Activated CD8-positive, alpha-beta memory T cell treated with anti-CD3 and anti-CD28 coated beads, Interleukin-2, amount 10 ng/mL, durations not matched to agents 7 days and 5 days (primary cell): ENCODE measurements at regions not wholly inside any gene's neighbourhood (a gene's known extent, or its start where the extent isn't known, plus 50 kb on each side); places are given as distances from the start of the nearest gene placed in this dataset.
"Not testable (repeated sequence)": the region's sequence is repeated elsewhere in the genome, so short reads cannot be mapped to it uniquely, and the experiment has no call there.

ENCODE experiments used
- ATAC-seq: fragments of 150-1000 bp; cut with Tn5 transposase; one replicate; pipeline ENCODE4 v1.10.0; 2021; ENCODE audit warnings: moderate library complexity
- CTCF ChIA-PET: fragments of 350-600 bp; sonication (Branson Sonifier 250); formaldehyde crosslinking; loops from one replicate; lab custom pipeline; 2021; ENCODE audit warnings: antibody characterized with exemption; lab: Charles Lee
- DNase-seq: peaks from one replicate; pipeline ENCODE4 v3.0.0-alpha.2; 2020
- H3K27ac Mint-ChIP-seq: one replicate; pipeline ENCODE4 v1.8.0; 2021; ENCODE audit warnings: mild to moderate bottlenecking, mixed read lengths
- H3K27me3 Mint-ChIP-seq: one replicate; pipeline ENCODE4 v1.8.0; 2021; ENCODE audit warnings: mixed read lengths
- H3K36me3 Mint-ChIP-seq: one replicate; pipeline ENCODE4 v1.8.0; 2021; ENCODE audit warnings: mild to moderate bottlenecking, mixed read lengths
- H3K4me1 Mint-ChIP-seq: one replicate; pipeline ENCODE4 v1.8.0; 2021; ENCODE audit warnings: mixed read lengths
- H3K4me3 Mint-ChIP-seq: one replicate; pipeline ENCODE4 v1.8.0; 2021; ENCODE audit warnings: mild to moderate bottlenecking, moderate library complexity, mixed read lengths
- H3K9me3 Mint-ChIP-seq: one replicate; pipeline ENCODE4 v1.8.0; 2022; ENCODE audit warnings: low read depth, mixed read lengths

GRCh38 chr2:228444161-228444560, 262.7 kb upstream of the SPHKAP start:
- CTCF ChIA-PET = no interaction called here
- DNase-seq (no peak), ATAC-seq (no peak)
- Mint-ChIP-seq H3K4me3 (no peak overlapping the region), H3K4me1 (no peaks in the 10 kb centered on the region), H3K36me3 (no peaks in the 10 kb centered on the region), H3K9me3 (peaks cover 7% of the 10 kb centered on the region), H3K27me3 (no peaks in the 10 kb centered on the region), H3K27ac (no peak overlapping the region)

- CTCF ChIA-PET = no interaction called here
Measured at GRCh38 chr2:228433721-228434120, 252.2 kb upstream of the SPHKAP start.

GRCh38 chr2:228432116-228432515, 250.6 kb upstream of the SPHKAP start:
- no peaks in the 10 kb centered on the region for H3K27me3 Mint-ChIP-seq
- no peak overlapping the region for H3K4me3 Mint-ChIP-seq
- DNase-seq (no peak), ATAC-seq (no peak)
- H3K4me1 Mint-ChIP-seq = no peaks in the 10 kb centered on the region
- no peaks in the 10 kb centered on the region for H3K36me3 Mint-ChIP-seq
- H3K27ac Mint-ChIP-seq = no peak overlapping the region
- CTCF ChIA-PET = no interaction called here
- H3K9me3 Mint-ChIP-seq = peaks cover 9% of the 10 kb centered on the region

More at GRCh38 chr2:228433721-228434120, 252.2 kb upstream of the SPHKAP start:
- ATAC-seq (no peak), DNase-seq (no peak)
- no peaks in the 10 kb centered on the region for H3K27me3 Mint-ChIP-seq
- H3K27ac Mint-ChIP-seq = no peak overlapping the region
- no peaks in the 10 kb centered on the region for H3K36me3 Mint-ChIP-seq
- H3K9me3 Mint-ChIP-seq = peaks cover 7% of the 10 kb centered on the region
- no peak overlapping the region for H3K4me3 Mint-ChIP-seq
- no peaks in the 10 kb centered on the region for H3K4me1 Mint-ChIP-seq

- ATAC-seq (no peak), DNase-seq (no peak)
- Mint-ChIP-seq H3K27ac (no peak overlapping the region), H3K4me1 (no peaks in the 10 kb centered on the region), H3K27me3 (no peaks in the 10 kb centered on the region), H3K36me3 (no peaks in the 10 kb centered on the region), H3K4me3 (no peak overlapping the region), H3K9me3 (peaks cover 9% of the 10 kb centered on the region)
- CTCF ChIA-PET = no interaction called here
Measured at GRCh38 chr2:228430986-228431385, 249.5 kb upstream of the SPHKAP start.

GRCh38 chr2:228426502-228427216, 245.2 kb upstream of the SPHKAP start:
- Mint-ChIP-seq H3K27ac (no peak overlapping the region), H3K36me3 (no peaks in the 10 kb centered on the region), H3K4me1 (no peaks in the 10 kb centered on the region), H3K4me3 (no peak overlapping the region), H3K9me3 (peaks cover 9% of the 10 kb centered on the region), H3K27me3 (no peaks in the 10 kb centered on the region)
- DNase-seq (no peak), ATAC-seq (no peak)
- CTCF ChIA-PET = no interaction called here

GRCh38 chr2:228425411-228426060, 244.0 kb upstream of the SPHKAP start:
- H3K4me1 Mint-ChIP-seq, H3K27ac Mint-ChIP-seq, H3K27me3 Mint-ChIP-seq, ATAC-seq, CTCF ChIA-PET, H3K9me3 Mint-ChIP-seq, DNase-seq, H3K4me3 Mint-ChIP-seq, H3K36me3 Mint-ChIP-seq: not testable (repeated sequence)

- peaks cover 7% of the 10 kb centered on the region for H3K9me3 Mint-ChIP-seq
- ATAC-seq = no peak
- no peaks in the 10 kb centered on the region for H3K36me3 Mint-ChIP-seq
- DNase-seq = no peak
- no peak overlapping the region for H3K4me3 Mint-ChIP-seq
- H3K4me1 Mint-ChIP-seq = no peaks in the 10 kb centered on the region
- no peak overlapping the region for H3K27ac Mint-ChIP-seq
- H3K27me3 Mint-ChIP-seq = no peaks in the 10 kb centered on the region
- CTCF ChIA-PET = no interaction called here
Measured at GRCh38 chr2:228417956-228418355, 236.5 kb upstream of the SPHKAP start.

- Mint-ChIP-seq H3K27ac (no peak overlapping the region), H3K4me3 (no peak overlapping the region), H3K36me3 (no peaks in the 10 kb centered on the region), H3K9me3 (peaks cover 7% of the 10 kb centered on the region), H3K4me1 (no peaks in the 10 kb centered on the region), H3K27me3 (no peaks in the 10 kb centered on the region)
- DNase-seq (no peak), ATAC-seq (no peak)
- CTCF ChIA-PET = no interaction called here
Measured at GRCh38 chr2:228417526-228417925, 236.0 kb upstream of the SPHKAP start.

- no peak for ATAC-seq
- Mint-ChIP-seq H3K4me1 (no peaks in the 10 kb centered on the region), H3K27me3 (no peaks in the 10 kb centered on the region), H3K9me3 (peaks cover 5% of the 10 kb centered on the region), H3K4me3 (no peak overlapping the region), H3K27ac (no peak overlapping the region), H3K36me3 (no peaks in the 10 kb centered on the region)
- DNase-seq = no peak
- CTCF ChIA-PET = no interaction called here
Measured at GRCh38 chr2:228410061-228410460, 228.6 kb upstream of the SPHKAP start.

GRCh38 chr2:228409493-228409892, 228.0 kb upstream of the SPHKAP start:
- CTCF ChIA-PET = no interaction called here
- DNase-seq = no peak
- Mint-ChIP-seq H3K4me1 (no peaks in the 10 kb centered on the region), H3K36me3 (no peaks in the 10 kb centered on the region), H3K9me3 (peaks cover 5% of the 10 kb centered on the region), H3K27ac (no peak overlapping the region), H3K4me3 (no peak overlapping the region), H3K27me3 (no peaks in the 10 kb centered on the region)
- no peak for ATAC-seq

- Mint-ChIP-seq H3K4me1 (no peaks in the 10 kb centered on the region), H3K36me3 (no peaks in the 10 kb centered on the region), H3K27ac (no peak overlapping the region), H3K27me3 (no peaks in the 10 kb centered on the region), H3K9me3 (peaks cover under 1% of the 10 kb centered on the region), H3K4me3 (no peak overlapping the region)
- no peak for ATAC-seq
- CTCF ChIA-PET = no interaction called here
- DNase-seq = no peak
Measured at GRCh38 chr2:228408529-228409227, 227.2 kb upstream of the SPHKAP start.

- CTCF ChIA-PET = no interaction called here
- Mint-ChIP-seq H3K27me3 (no peaks in the 10 kb centered on the region), H3K36me3 (no peaks in the 10 kb centered on the region), H3K27ac (no peak overlapping the region), H3K4me1 (no peaks in the 10 kb centered on the region), H3K4me3 (no peak overlapping the region), H3K9me3 (no peaks in the 10 kb centered on the region)
- ATAC-seq (no peak), DNase-seq (no peak)
Measured at GRCh38 chr2:228407821-228408220, 226.3 kb upstream of the SPHKAP start.

GRCh38 chr2:228401065-228401912, 219.8 kb upstream of the SPHKAP start:
- Mint-ChIP-seq H3K9me3 (no peaks in the 10 kb centered on the region), H3K4me3 (no peak overlapping the region), H3K27me3 (no peaks in the 10 kb centered on the region), H3K36me3 (no peaks in the 10 kb centered on the region), H3K4me1 (no peaks in the 10 kb centered on the region), H3K27ac (no peak overlapping the region)
- ATAC-seq (no peak), DNase-seq (no peak)
- CTCF ChIA-PET = no interaction called here
